ENCODE measurements at regions not wholly inside any gene's neighbourhood (a gene's known extent, or its start where the extent isn't known, plus 50 kb on each side); places are given as distances from the start of the nearest gene placed in this dataset.
A peak's percentile ranks its signal among the peaks of the same experiment; 100 is the strongest.

GRCh38 chr2:145649061-145649460 is 1129.1 kb upstream of the ZEB2 start:
- Histone ChIP-seq H2AFZ (ENCODE audit: low read length) (no peak overlapping the region), H3K4me2 (ENCODE audit: extremely low read depth, insufficient read depth, low read length) (no peak overlapping the region), H3K27me3 (ENCODE audit: control insufficient read depth, insufficient read depth, low read length) (no peaks in the 10 kb centered on the region), H4K20me1 (ENCODE audit: control insufficient read depth, extremely low read depth, insufficient read depth, low read length) (no peaks in the 10 kb centered on the region), H3K9me3 (ENCODE audit: control insufficient read depth, insufficient read depth, low read depth, low read length) (no peaks in the 10 kb centered on the region), H3K4me3 (replicated peaks in 1 of 4; ENCODE audit: control extremely low read depth in 1 of 4, insufficient read depth in 1 of 4, low read depth in 3 of 4, low read length in 4 of 4) (no peak overlapping the region), H3K79me2 (ENCODE audit: control insufficient read depth, insufficient read depth, low read length) (no peaks in the 10 kb centered on the region), H3K36me3 (ENCODE audit: control insufficient read depth, insufficient read depth, low read length) (no peaks in the 10 kb centered on the region), H3K27ac (ENCODE audit: insufficient read depth, low read length) (no peak overlapping the region), H3K9ac (ENCODE audit: insufficient read depth, low read length) (no peak overlapping the region), H3K4me1 (ENCODE audit: control insufficient read depth, extremely low read depth, insufficient read depth, low read length) (peaks cover 3% of the 10 kb centered on the region)
- DNase-seq (ENCODE audit: low read depth in 2 of 2) = no peak
- no peak for TF ChIP-seq EZH2 (IDR thresholded peaks at IDR 0.05; ENCODE audit: low read length, missing control alignments)
- no peak for TF ChIP-seq CTCF (conservative IDR thresholded peaks at IDR 0.05 in 1 of 2, IDR thresholded peaks at IDR 0.05 in 1 of 2; ENCODE audit: low read depth in 1 of 2, low read length in 2 of 2)

GRCh38 chr2:145644820-145645302 is 1124.9 kb upstream of the ZEB2 start:
- H3K27me3 ChIP-seq (ENCODE audit: control insufficient read depth, insufficient read depth, low read length) = no peaks in the 10 kb centered on the region
- DNase-seq (ENCODE audit: low read depth in 2 of 2) = no peak
- no peak overlapping the region for H3K4me2 ChIP-seq (ENCODE audit: extremely low read depth, insufficient read depth, low read length)
- no peak overlapping the region for H3K4me3 ChIP-seq (replicated peaks in 1 of 4; ENCODE audit: control extremely low read depth in 1 of 4, insufficient read depth in 1 of 4, low read depth in 3 of 4, low read length in 4 of 4)
- no peaks in the 10 kb centered on the region for H3K79me2 ChIP-seq (ENCODE audit: control insufficient read depth, insufficient read depth, low read length)
- no peaks in the 10 kb centered on the region for H3K4me1 ChIP-seq (ENCODE audit: control insufficient read depth, extremely low read depth, insufficient read depth, low read length)
- no peaks in the 10 kb centered on the region for H4K20me1 ChIP-seq (ENCODE audit: control insufficient read depth, extremely low read depth, insufficient read depth, low read length)
- H3K9me3 ChIP-seq (ENCODE audit: control insufficient read depth, insufficient read depth, low read depth, low read length) = no peaks in the 10 kb centered on the region
- H2AFZ ChIP-seq (ENCODE audit: low read length) = no peak overlapping the region
- H3K27ac ChIP-seq (ENCODE audit: insufficient read depth, low read length) = no peak overlapping the region
- TF ChIP-seq EZH2 (IDR thresholded peaks at IDR 0.05; ENCODE audit: low read length, missing control alignments) = no peak
- no peak for TF ChIP-seq CTCF (conservative IDR thresholded peaks at IDR 0.05 in 1 of 2, IDR thresholded peaks at IDR 0.05 in 1 of 2; ENCODE audit: low read depth in 1 of 2, low read length in 2 of 2)
- H3K36me3 ChIP-seq (ENCODE audit: control insufficient read depth, insufficient read depth, low read length) = no peaks in the 10 kb centered on the region
- no peak overlapping the region for H3K9ac ChIP-seq (ENCODE audit: insufficient read depth, low read length)

- H3K9me3 ChIP-seq (ENCODE audit: control insufficient read depth, insufficient read depth, low read depth, low read length) = no peaks in the 10 kb centered on the region
- TF ChIP-seq CTCF (conservative IDR thresholded peaks at IDR 0.05 in 1 of 2, IDR thresholded peaks at IDR 0.05 in 1 of 2; ENCODE audit: low read depth in 1 of 2, low read length in 2 of 2) (peak in 1 of 2 donors; percentile 2), EZH2 (IDR thresholded peaks at IDR 0.05; ENCODE audit: low read length, missing control alignments) (no peak)
- no peak overlapping the region for H2AFZ ChIP-seq (ENCODE audit: low read length)
- H3K4me3 ChIP-seq (replicated peaks in 1 of 4; ENCODE audit: control extremely low read depth in 1 of 4, insufficient read depth in 1 of 4, low read depth in 3 of 4, low read length in 4 of 4) = no peak overlapping the region
- H3K79me2 ChIP-seq (ENCODE audit: control insufficient read depth, insufficient read depth, low read length) = no peaks in the 10 kb centered on the region
- H3K27me3 ChIP-seq (ENCODE audit: control insufficient read depth, insufficient read depth, low read length) = no peaks in the 10 kb centered on the region
- no peak overlapping the region for H3K4me2 ChIP-seq (ENCODE audit: extremely low read depth, insufficient read depth, low read length)
- H3K4me1 ChIP-seq (ENCODE audit: control insufficient read depth, extremely low read depth, insufficient read depth, low read length) = no peaks in the 10 kb centered on the region
- H4K20me1 ChIP-seq (ENCODE audit: control insufficient read depth, extremely low read depth, insufficient read depth, low read length) = no peaks in the 10 kb centered on the region
- H3K36me3 ChIP-seq (ENCODE audit: control insufficient read depth, insufficient read depth, low read length) = no peaks in the 10 kb centered on the region
- DNase-seq (ENCODE audit: low read depth in 2 of 2) = no peak
- H3K27ac ChIP-seq (ENCODE audit: insufficient read depth, low read length) = no peak overlapping the region
- H3K9ac ChIP-seq (ENCODE audit: insufficient read depth, low read length) = no peak overlapping the region
These were observed 1118.8 kb upstream of the ZEB2 start for GRCh38 chr2:145638675-145639074.

Data from fibroblast of lung (primary cell).